ENCODE measurements at regions not wholly inside any gene's neighbourhood (a gene's known extent, or its start where the extent isn't known, plus 50 kb on each side); places are given as distances from the start of the nearest gene placed in this dataset.

DNA sequence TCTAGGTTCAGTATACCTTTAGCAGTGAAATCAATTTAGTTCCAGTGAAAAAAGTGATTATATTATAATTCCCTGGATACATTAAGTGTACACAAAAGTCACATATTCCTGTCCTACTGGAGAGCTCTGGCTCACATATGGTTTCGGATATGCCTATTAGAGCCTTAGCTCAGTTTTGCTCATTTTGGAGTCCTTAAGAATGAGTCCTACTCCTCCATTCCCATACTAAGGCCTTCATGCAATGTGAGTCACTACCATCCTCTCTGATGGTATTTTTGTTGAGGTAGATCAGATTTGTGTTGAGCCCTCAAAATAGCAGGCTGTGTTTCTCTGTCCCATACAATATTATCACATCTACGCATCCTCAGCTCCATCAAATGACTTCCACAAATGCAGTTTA is 294.2 kb upstream of the COL8A1 start:
- TF ChIP-seq, protein P1, sequence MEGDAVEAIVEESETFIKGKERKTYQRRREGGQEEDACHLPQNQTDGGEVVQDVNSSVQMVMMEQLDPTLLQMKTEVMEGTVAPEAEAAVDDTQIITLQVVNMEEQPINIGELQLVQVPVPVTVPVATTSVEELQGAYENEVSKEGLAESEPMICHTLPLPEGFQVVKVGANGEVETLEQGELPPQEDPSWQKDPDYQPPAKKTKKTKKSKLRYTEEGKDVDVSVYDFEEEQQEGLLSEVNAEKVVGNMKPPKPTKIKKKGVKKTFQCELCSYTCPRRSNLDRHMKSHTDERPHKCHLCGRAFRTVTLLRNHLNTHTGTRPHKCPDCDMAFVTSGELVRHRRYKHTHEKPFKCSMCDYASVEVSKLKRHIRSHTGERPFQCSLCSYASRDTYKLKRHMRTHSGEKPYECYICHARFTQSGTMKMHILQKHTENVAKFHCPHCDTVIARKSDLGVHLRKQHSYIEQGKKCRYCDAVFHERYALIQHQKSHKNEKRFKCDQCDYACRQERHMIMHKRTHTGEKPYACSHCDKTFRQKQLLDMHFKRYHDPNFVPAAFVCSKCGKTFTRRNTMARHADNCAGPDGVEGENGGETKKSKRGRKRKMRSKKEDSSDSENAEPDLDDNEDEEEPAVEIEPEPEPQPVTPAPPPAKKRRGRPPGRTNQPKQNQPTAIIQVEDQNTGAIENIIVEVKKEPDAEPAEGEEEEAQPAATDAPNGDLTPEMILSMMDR (IDR thresholded peaks at IDR 0.05 in 2 of 3, conservative IDR thresholded peaks at IDR 0.05 in 1 of 3; ENCODE audit: control insufficient read depth in 2 of 3, extremely low read depth in 1 of 3, insufficient read depth in 1 of 3, low read depth in 3 of 3, low read length in 3 of 3): no peak
- TF ChIP-seq TAF1 (IDR thresholded peaks at IDR 0.05; ENCODE audit: borderline replicate concordance, low read depth, low read length): no peak
- TF ChIP-seq, protein P2, sequence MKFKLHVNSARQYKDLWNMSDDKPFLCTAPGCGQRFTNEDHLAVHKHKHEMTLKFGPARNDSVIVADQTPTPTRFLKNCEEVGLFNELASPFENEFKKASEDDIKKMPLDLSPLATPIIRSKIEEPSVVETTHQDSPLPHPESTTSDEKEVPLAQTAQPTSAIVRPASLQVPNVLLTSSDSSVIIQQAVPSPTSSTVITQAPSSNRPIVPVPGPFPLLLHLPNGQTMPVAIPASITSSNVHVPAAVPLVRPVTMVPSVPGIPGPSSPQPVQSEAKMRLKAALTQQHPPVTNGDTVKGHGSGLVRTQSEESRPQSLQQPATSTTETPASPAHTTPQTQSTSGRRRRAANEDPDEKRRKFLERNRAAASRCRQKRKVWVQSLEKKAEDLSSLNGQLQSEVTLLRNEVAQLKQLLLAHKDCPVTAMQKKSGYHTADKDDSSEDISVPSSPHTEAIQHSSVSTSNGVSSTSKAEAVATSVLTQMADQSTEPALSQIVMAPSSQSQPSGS (IDR thresholded peaks at IDR 0.05; ENCODE audit: low read length): no peak
